ENCODE measurements at regions not wholly inside any gene's neighbourhood (a gene's known extent, or its start where the extent isn't known, plus 50 kb on each side); places are given as distances from the start of the nearest gene placed in this dataset.
A peak's percentile ranks its signal among the peaks of the same experiment; 100 is the strongest.

DNA sequence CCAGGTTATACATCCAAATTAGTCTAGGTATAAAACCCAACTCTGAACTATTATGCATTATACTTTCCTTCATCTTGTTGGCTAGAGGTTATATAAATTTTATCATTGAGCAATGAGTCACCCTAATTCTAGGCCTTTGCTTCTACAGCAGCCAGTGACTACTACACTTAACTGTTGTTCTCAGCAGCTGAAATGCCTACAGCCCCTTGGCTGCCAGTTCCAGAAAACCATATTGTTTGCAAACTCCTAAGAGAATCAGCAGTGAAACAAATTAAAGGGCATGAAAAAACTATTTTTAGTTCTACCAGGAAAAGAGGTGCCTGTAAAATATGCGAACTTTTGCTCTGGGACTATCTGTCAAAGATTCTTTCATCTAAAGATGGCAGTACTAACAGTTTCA, 292.8 kb downstream of the FRK start:
- Mint-ChIP-seq H3K9me3 (no peaks in the 10 kb centered on the region), H3K27me3 (ENCODE audit: low read depth, poor library complexity) (peaks cover 3% of the 10 kb centered on the region), H3K4me1 (no peaks in the 10 kb centered on the region), H3K4me3 (no peak overlapping the region), H3K27ac (no peak overlapping the region), H3K36me3 (ENCODE audit: low read depth) (no peaks in the 10 kb centered on the region)
- TF ChIP-seq, protein P1, sequence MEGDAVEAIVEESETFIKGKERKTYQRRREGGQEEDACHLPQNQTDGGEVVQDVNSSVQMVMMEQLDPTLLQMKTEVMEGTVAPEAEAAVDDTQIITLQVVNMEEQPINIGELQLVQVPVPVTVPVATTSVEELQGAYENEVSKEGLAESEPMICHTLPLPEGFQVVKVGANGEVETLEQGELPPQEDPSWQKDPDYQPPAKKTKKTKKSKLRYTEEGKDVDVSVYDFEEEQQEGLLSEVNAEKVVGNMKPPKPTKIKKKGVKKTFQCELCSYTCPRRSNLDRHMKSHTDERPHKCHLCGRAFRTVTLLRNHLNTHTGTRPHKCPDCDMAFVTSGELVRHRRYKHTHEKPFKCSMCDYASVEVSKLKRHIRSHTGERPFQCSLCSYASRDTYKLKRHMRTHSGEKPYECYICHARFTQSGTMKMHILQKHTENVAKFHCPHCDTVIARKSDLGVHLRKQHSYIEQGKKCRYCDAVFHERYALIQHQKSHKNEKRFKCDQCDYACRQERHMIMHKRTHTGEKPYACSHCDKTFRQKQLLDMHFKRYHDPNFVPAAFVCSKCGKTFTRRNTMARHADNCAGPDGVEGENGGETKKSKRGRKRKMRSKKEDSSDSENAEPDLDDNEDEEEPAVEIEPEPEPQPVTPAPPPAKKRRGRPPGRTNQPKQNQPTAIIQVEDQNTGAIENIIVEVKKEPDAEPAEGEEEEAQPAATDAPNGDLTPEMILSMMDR (IDR thresholded peaks at IDR 0.05) = no peak
- DNase-seq = no peak

DNA sequence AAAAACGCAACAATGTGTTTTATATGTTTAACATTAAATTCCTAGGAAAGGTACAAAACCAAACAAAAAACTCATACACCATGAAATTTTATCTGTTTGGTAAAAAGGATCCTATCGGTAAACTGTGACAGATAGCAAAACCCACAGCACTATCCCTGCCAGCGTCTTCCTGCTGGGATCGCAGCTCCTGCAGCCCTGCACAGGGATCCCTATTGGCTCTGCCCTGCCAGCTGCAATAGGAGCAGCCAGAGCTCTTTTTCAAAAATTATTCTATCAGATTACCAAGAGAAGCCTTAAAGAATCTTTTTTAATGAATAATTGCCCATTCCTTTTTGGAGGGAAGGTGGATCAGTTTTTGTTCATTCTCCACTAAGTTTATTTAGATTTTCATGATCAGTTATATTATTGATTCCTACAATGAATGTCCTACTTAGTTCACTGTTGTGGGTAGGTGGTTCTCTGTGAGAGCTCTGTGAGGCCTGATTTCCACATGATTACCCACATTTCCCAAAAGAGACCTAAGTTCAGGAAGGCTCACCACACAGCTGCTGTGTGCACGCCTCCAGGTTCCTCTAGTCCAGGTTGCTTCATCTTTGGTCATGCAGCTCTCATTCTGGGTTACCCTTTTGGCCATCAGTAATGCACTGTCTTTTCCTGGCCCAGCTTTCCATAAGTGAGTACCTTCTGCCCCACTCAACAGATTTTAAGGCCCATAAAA, 293.8 kb downstream of the FRK start:
- Mint-ChIP-seq H3K27me3 (ENCODE audit: low read depth, poor library complexity) (peaks cover 3% of the 10 kb centered on the region), H3K36me3 (ENCODE audit: low read depth) (no peaks in the 10 kb centered on the region), H3K27ac (no peak overlapping the region), H3K4me3 (no peak overlapping the region), H3K4me1 (no peaks in the 10 kb centered on the region), H3K9me3 (no peaks in the 10 kb centered on the region)
- TF ChIP-seq, protein P1 (IDR thresholded peaks at IDR 0.05) = no peak
- peak; percentile 5 for DNase-seq

DNA sequence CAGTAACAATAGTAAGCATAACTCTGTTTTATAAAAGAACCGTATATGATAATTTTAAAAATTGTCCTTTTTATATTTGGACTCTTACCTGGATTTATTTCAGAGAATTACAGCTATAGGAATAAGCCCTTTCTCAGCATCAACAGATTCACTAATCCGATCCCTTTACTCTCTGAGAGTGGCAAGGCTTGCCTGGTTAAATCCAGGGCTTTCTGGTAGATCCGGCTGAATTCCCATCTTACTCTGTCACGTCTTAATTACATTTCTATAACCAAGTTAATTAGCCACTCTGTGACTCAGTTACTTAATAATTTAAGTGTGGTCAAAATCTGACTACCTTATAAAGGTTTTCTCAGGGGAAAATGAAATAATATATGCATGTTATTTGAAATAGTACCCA, 294.7 kb downstream of the FRK start:
- TF ChIP-seq, protein P1 (IDR thresholded peaks at IDR 0.05) = no peak
- DNase-seq = no peak
- Mint-ChIP-seq H3K4me3 (no peak overlapping the region), H3K4me1 (no peaks in the 10 kb centered on the region), H3K27ac (no peak overlapping the region), H3K9me3 (no peaks in the 10 kb centered on the region), H3K36me3 (ENCODE audit: low read depth) (no peaks in the 10 kb centered on the region), H3K27me3 (ENCODE audit: low read depth, poor library complexity) (peaks cover 3% of the 10 kb centered on the region)

DNA sequence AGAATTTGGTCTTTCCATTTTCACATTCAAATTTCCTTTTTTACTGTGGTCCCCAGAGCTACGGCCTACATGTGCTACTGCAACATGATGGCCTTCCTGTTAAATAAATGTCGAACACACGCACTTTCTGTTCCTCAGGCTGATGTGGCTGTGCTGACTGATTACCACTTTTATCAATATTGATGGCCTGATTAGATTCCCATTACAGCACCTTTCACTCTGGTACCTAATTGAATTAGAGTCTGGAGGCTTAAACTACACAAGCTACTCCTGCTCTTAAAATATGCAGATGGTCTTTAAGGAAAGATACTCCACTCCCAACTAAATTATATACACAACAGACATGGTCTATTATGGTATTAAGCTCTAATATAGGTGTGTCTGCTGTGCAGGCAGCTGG, 301.6 kb downstream of the FRK start:
- no peak for DNase-seq
- TF ChIP-seq, protein P1 (IDR thresholded peaks at IDR 0.05) = no peak
- H3K36me3 Mint-ChIP-seq (ENCODE audit: low read depth) = no peaks in the 10 kb centered on the region
- H3K4me1 Mint-ChIP-seq = no peaks in the 10 kb centered on the region
- no peak overlapping the region for H3K27ac Mint-ChIP-seq
- no peak overlapping the region for H3K4me3 Mint-ChIP-seq
- no peaks in the 10 kb centered on the region for H3K9me3 Mint-ChIP-seq
- H3K27me3 Mint-ChIP-seq (ENCODE audit: low read depth, poor library complexity) = no peaks in the 10 kb centered on the region

GRCh38 chr6:115753446-115753845, 307.2 kb downstream of the FRK start:
- DNase-seq = no peak
- H3K27me3 Mint-ChIP-seq (ENCODE audit: low read depth, poor library complexity) = no peaks in the 10 kb centered on the region
- H3K9me3 Mint-ChIP-seq = no peaks in the 10 kb centered on the region
- H3K4me3 Mint-ChIP-seq = no peak overlapping the region
- no peak overlapping the region for H3K27ac Mint-ChIP-seq
- no peaks in the 10 kb centered on the region for H3K36me3 Mint-ChIP-seq (ENCODE audit: low read depth)
- no peaks in the 10 kb centered on the region for H3K4me1 Mint-ChIP-seq
- TF ChIP-seq, protein P1 (IDR thresholded peaks at IDR 0.05) = no peak

- no peak for DNase-seq
- no peaks in the 10 kb centered on the region for H3K27me3 Mint-ChIP-seq (ENCODE audit: low read depth, poor library complexity)
- H3K9me3 Mint-ChIP-seq = no peaks in the 10 kb centered on the region
- no peaks in the 10 kb centered on the region for H3K36me3 Mint-ChIP-seq (ENCODE audit: low read depth)
- H3K27ac Mint-ChIP-seq = no peak overlapping the region
- TF ChIP-seq, protein P1 (IDR thresholded peaks at IDR 0.05) = no peak
- H3K4me3 Mint-ChIP-seq = no peak overlapping the region
- no peaks in the 10 kb centered on the region for H3K4me1 Mint-ChIP-seq
These were observed 309.7 kb downstream of the FRK start for GRCh38 chr6:115750946-115751345.
